HG02571 (cell line): ENCODE measurements at regions not wholly inside any gene's neighbourhood (a gene's known extent, or its start where the extent isn't known, plus 50 kb on each side); places are given as distances from the start of the nearest gene placed in this dataset.

ENCODE experiments used
- ATAC-seq: cut with Tn5 transposase; IDR thresholded peaks from one replicate; pipeline ENCODE4 v1.9.1; 2021; ENCODE audit warnings: mild to moderate bottlenecking, moderate library complexity; ENCODE audit not compliant: unreplicated experiment

- ATAC-seq: no peak
Observed at GRCh38 chr20:60921022-60921622, 330.9 kb upstream of the CDH4 start.

GRCh38 chr20:60926831-60927230 lies 325.2 kb upstream of the CDH4 start:
- no peak for ATAC-seq

GRCh38 chr20:60928341-60928740 lies 323.7 kb upstream of the CDH4 start:
- no peak for ATAC-seq

- no peak for ATAC-seq
Observed at GRCh38 chr20:60930023-60930790, 321.9 kb upstream of the CDH4 start.

- no peak for ATAC-seq
Observed at GRCh38 chr20:60931696-60932095, 320.4 kb upstream of the CDH4 start.

GRCh38 chr20:60934724-60935123 lies 317.3 kb upstream of the CDH4 start:
- ATAC-seq: no peak

GRCh38 chr20:60935971-60936370 lies 316.1 kb upstream of the CDH4 start:
- ATAC-seq: no peak

- no peak for ATAC-seq
Observed at GRCh38 chr20:60937585-60937984, 314.5 kb upstream of the CDH4 start.

- no peak for ATAC-seq
Observed at GRCh38 chr20:60941379-60941778, 310.7 kb upstream of the CDH4 start.

GRCh38 chr20:60947819-60948218 lies 304.2 kb upstream of the CDH4 start:
- ATAC-seq: no peak

GRCh38 chr20:60948224-60948623 lies 303.8 kb upstream of the CDH4 start:
- ATAC-seq: no peak

GRCh38 chr20:60950561-60950960 lies 301.5 kb upstream of the CDH4 start:
- ATAC-seq: no peak

GRCh38 chr20:60950974-60951373 lies 301.1 kb upstream of the CDH4 start:
- ATAC-seq: no peak

GRCh38 chr20:60952861-60953260 lies 299.2 kb upstream of the CDH4 start:
- no peak for ATAC-seq

GRCh38 chr20:60953321-60953720 lies 298.7 kb upstream of the CDH4 start:
- ATAC-seq: no peak

- ATAC-seq: no peak
Observed at GRCh38 chr20:60955706-60956105, 296.4 kb upstream of the CDH4 start.

GRCh38 chr20:60956194-60956593 lies 295.9 kb upstream of the CDH4 start:
- ATAC-seq: no peak

GRCh38 chr20:60957621-60958020 lies 294.4 kb upstream of the CDH4 start:
- ATAC-seq: no peak

- ATAC-seq: no peak
Observed at GRCh38 chr20:60959971-60960370, 292.1 kb upstream of the CDH4 start.

GRCh38 chr20:60960500-60960899 lies 291.6 kb upstream of the CDH4 start:
- ATAC-seq: no peak

- ATAC-seq: no peak
Observed at GRCh38 chr20:60961551-60961950, 290.5 kb upstream of the CDH4 start.

- no peak for ATAC-seq
Observed at GRCh38 chr20:60962367-60963045, 289.6 kb upstream of the CDH4 start.
